Inflammatory macrophage (primary cell): ENCODE measurements at regions not wholly inside any gene's neighbourhood (a gene's known extent, or its start where the extent isn't known, plus 50 kb on each side); places are given as distances from the start of the nearest gene placed in this dataset.

ENCODE experiments used
- DNase-seq, 2 donors: peaks; one replicate each; pipeline ENCODE4 v3.0.0-alpha.2; 2020 to 2022

DNA sequence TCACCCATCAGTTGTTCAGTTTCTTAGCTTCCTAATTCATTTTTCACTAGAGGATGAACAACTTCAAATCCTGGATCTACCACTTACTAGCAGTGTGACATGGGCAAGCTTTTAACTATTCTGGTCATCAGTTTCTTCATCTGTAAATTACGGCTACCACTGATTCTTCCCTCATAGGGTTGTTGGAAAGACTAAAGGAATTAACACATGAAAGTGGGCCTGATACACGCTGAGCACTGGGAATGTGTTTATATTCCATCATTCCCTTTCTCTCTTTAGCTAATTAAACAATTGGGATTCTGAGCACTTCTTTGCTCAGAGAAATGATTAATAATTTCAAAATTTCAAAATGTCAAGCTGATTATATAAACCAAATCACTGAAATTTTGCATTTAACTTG lies 862.3 kb upstream of the GCFC2 start:
- no peak for DNase-seq

DNA sequence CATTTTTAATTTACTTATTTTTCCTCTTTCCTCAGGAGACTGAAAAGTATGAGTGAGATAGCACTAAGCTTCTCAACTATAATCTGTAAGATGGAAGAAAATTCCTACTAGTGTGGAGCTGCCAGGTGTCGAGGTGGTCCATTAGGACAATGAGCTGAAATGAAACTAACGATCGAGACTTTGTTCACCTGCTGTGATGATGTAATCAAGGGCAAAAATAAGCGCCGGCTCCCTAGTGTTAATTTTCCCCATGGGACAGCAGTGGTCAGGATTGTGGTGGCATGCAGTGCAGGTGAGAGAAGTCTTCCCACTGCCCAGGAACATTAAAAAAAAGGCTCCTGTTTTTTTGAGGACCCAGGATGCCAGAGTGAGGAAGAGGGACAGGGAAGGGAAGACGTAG lies 859.1 kb upstream of the GCFC2 start:
- DNase-seq = no peak

DNA sequence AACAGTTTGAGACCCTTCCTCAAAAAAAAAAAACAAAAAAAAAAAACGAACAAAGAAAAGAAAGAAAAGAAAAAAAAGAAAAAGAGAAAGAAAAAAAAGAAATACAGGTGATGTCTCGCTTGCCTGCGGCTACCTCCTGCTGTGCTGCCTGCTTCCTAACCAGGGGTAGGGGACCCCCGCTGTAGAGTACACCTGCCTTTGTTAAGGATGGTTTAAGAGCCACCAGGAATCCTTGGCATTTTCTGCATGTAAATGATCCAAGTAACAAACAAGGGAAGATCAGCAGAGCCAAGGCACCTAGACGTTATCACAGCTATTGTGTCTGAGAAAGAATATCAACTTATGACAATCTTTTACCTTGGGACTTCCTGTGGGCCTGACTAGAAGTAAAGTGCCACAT lies 856.8 kb upstream of the GCFC2 start:
- DNase-seq = no peak

DNA sequence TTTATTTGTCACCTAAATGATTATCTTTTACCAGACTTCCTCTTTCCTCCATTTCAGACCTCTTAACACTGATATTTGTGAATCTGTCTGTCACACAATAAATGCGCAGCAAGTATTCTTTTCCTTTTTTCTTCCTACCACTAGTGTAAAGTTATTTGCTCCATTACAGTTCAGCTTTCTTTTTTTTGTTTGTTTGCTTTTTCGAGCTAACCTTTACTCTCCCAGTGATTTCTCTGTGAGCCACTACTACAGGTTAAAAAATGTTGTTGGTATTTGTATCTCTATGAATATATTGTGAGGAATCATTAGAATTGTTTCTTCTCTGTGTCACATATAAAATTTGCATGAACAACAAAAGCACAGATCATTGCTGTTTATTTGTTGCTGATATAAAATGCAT lies 854.0 kb upstream of the GCFC2 start:
- no peak for DNase-seq

DNA sequence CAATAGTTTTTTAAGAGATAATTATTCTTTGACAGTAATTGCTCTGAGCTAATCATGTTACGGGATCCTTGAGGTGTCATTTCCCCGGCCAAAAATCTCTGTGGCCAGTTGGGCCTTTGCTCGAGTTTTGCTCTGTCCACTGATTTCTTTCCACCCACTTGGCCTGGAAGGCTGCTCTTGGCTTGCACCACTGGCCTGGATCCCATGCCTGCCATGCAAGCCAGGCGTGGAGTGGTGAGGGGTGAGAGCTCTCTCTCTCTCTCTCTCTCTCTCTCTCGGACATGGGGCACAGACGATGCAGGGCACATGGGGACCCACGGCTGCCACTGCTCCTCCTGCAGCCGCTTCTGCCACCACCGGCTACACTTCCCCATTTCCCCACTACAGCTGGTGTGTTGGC lies 853.0 kb upstream of the GCFC2 start:
- DNase-seq = no peak

DNA sequence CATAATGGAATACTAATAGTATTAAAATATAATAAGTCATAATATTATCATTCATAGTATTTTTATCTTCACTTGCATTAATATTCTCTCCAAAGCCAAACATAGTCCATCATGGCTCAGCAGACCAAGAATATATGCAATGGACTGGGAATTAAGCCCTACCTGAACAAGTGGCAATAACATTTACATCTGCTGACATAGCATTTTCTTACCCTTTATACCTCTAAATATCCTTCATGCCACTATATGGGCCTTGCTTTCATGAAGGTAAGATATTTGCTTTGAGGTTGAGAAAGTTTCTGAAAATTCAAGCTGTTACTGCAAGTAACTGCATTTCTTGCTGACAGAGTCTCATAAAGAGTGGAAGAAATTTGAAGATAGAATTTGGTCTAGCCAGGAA lies 847.4 kb upstream of the GCFC2 start:
- DNase-seq = no peak

DNA sequence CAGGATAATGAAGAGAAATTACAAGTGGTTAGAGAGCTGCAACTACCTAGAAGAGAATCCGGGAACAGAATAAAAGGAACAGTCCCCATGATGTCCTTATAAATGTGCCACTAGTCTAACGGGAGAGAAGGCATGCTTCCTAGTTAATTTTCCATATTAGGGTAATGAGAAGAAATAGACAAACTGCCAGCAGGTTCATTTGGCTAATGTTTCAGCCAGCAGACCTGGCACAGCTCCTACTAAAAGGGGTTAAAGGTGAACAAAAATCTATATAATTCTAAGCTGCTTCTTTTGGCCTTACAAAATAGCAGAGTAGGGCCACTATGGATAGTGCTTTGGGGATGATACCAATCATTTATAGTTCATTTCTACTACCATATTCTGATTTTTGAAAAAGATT lies 845.3 kb upstream of the GCFC2 start:
- DNase-seq = no peak

DNA sequence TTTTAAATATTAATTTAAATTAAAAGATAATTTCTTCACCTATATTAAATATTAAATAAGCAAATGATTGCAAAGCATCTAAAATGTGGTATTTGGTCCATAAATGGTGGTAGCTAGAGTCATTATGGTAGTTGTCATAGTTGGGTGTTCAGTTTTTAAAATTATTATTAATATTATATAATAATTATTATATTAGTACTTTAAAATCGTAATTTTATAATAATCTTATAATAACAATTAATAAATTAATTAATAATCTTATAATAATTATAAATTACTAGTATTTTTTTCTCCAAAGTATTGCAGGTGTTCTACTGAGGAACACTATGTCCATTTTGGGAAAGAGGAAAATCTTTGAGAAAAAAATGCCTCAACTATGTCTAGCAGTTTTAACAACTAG lies 835.5 kb upstream of the GCFC2 start:
- DNase-seq = no peak

DNA sequence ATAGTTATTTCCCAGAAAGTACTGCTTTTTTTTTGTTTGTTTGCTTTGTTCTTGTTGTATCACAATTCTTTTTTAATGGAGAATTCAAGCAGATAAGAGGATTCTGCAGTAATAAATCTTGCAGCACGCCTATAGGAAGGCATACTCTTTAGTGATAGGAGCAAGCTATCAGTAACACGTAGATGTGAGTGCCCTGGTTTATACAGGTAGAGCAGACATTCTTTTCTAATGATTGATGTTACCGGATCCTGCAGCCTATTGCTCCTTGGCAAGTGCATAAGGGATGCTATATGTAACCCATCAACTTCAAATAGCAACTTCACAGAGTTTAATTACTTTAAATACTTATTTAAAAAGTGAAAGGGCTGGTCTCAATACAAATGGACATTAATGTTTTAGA lies 834.2 kb upstream of the GCFC2 start:
- no peak for DNase-seq

DNA sequence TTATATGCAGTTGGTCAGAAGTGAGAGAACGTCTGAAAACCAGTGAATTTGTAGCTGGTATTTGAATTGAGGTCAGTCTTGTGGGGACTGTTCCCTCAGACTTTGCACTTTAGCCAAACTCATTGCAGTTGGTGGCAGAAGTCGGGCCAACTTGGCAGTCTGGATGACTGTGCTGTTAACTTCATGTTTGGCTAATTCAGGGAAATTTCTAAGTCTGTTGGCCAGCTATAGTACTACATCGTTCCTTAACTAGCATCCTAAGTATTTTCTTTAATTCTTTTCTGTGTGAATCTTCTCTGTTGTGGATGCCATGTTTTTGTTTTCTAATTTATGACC lies 806.8 kb upstream of the GCFC2 start:
- no peak for DNase-seq

DNA sequence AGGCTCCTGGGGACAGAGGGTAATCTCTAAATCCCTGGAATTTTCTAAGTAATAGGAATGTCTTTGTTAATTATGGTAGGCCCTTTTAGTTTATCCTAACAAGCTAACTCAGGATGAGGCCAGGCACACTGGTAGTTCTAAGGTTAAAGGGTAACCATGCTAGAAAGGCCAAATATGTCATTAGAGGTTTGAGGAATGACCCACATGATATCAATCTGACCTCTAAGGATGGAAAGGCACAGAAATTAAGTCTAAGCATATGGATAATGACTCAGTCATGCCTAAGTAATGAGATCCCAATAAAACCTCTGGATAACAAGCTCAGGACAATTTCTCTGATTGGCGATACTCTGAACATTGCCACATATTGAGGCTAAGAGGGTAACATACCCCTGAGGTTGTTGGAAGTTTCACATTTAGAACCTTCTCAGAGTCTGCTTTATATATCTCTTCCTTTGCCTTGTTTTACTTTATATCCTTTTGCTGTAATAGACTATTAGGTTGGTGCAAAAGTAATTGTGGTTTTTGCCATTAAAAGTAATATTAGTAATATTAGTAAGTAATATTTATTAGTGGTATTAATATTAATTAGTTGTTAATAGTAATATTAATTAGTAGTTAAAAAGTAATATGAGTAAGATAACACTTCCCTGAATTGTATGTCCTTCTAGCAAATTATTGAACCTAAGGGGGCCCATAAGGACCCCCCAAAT lies 806.3 kb upstream of the GCFC2 start:
- DNase-seq = no peak

DNA sequence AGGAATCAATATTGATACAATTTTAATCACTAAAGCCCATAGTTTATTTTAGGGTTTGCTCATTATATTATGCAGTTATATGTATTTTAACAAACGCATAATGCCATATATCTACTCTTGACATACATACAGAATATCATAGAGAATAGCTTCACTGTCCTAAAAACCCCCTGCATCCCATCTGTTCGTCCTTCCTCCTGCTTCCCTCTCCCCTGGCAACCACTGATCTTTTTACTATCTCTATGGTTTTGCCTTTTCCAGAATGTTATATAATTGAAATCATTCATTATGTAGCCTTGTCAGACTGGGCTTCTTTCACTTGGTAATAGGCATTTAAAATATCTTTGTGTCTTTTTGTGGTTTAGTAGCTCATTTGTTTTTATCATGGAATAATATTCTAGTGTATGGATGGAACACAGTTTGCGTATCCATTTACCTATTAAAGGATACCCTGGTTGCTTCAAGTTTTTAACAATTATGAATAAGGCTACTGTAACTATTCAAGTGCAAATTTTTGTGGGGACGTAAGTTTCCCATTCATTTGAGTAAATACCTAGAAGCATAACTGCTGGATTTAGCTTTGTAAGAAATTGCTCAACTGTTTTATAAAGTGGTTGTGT lies 801.6 kb upstream of the GCFC2 start:
- DNase-seq = no peak

DNA sequence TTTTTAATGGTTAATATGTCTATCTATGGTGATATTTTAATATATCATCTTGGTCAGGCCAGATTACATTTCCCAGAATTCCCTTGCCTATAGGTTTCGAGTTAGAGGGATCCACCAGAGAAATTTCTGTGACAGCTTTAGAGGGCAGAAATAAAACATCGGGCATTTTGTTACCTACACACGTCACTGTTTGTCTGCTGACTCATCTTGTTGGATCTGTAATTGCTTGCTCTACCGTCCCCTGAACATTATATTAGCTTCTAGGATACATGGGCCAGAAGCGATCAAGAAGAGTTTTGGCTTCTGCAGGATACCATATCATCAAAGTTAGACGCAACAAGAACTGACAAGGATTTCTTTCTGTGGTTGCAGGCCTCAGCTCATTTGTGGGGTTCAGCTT lies 795.8 kb upstream of the GCFC2 start:
- no peak for DNase-seq

DNA sequence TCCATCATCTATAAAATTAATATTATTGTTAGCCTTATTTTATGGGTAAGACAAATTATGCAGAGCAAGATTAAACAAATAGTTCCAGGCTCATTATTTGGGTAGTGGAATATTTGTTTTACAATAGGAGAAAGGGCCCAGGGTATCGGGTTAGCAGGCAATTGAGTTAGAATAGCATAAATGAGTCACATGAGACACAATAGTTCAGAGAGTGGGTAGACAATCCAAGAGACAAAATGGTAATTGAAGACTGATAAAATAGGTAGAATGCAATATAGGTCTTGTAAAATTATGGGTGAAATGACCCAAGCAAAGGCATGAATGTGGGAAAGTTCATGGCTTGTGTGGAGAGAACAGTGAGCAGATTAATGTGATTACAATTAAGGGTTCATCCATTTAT lies 790.9 kb upstream of the GCFC2 start:
- DNase-seq = no peak

DNA sequence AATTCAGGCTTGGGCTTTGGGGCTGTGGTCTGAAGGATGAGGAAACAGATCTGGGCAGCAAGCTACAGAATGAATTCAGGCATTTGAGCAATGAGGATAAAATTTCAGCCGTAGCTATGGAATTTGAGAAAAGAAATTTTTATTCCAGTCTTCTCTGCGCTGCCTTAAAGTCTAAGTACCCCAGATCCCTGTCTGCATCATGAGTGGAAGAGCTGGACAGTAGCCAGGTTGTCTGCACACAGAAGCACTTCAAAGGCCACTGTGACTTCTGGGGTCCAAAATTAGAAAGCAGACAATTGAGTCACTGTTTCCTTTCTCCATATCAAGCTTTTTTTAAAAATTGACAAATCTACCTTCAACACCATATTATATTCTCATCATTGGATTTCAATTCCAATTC lies 787.6 kb upstream of the GCFC2 start:
- no peak for DNase-seq

DNA sequence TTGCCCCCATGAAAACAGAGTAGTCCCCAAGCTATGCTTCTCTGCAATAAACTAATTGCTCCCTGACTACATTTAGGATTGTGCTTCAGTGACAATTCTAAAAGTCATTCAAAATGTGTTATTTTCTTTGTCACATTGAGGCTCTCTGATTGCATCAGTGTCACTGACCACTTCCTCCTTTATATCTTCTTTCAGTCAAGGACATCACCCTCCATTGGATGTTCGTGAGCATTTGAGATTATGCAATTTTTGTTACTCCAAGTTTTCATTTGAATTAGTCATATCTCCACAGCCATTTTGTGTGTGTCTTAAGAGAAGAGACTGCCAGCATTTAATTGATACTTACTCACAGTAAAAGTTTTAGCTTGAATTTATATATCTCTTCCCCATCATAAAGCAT lies 780.8 kb upstream of the GCFC2 start:
- peak in 1 of 2 donors; percentile 38 for DNase-seq

DNA sequence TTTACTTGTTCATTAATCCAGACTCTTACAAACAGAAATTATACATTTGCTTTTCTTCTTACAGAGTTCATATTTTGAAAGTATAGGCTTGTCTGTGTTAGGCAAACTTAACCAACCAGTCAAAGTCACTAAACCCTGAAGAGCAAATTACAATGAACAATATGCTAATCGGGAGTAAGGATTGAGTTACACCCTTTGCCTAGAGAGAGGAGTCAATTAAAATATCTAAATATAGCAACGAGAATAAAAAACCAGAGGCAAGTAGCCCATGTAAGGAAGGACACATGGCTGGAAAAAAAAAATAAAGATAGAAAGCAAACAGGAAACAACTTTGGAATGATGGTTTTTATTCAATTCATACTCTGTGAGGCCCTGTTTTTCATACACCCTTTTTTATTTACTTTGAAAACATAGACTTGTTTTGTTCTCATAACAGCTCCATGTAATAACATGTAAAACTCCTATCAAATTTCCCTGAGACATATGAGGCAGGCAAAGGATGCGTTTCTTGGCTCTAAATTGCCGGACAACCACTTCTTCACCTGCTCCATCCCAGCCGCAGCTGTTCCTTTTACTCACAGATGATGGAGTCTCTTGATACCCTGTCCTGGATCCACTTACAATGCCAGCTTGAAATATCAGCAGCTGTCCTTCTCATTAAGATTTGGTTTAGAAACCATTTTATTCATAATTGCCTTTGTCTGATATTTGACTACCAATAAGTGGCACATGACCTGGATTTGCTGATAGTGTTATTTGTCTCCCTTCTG lies 767.7 kb upstream of the GCFC2 start:
- no peak for DNase-seq

DNA sequence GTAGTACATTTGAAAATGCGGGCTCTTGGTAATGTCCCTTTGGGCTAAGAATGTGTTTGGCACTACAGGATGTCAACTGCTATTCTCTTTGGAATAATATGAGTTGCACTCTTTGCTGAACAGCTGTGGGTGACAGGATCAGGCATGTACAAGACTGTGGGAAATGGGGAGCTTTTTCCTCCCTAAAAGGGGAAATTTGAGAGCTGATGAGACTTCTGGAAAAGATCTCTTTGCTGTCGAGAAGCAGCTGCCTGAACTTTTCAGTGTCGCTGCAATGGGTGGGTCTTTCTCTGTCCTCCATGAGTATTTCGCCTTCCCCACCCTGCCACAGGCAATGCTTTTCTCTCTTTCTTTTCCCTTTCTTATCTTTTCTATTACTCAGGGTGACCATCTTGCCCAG lies 762.2 kb upstream of the GCFC2 start:
- DNase-seq = no peak

DNA sequence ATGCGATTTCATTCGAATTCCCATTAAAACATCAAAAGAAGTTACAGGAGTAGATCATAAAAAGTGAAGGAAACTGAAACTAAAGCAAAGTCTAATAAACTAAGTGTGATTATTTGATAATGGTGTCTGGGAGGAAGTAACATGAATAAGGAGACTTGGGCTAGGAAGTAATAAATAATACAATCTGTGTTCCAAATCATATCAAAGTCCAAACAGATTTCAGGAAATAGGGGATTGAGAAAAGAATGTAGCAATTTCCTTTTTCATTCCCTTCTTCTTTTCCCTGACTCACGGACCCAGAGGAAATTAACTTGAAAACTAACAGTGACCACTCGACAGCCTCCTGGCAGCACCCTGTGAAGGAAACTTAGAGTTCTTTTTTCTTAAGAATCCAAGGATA lies 758.4 kb upstream of the GCFC2 start:
- DNase-seq = no peak

DNA sequence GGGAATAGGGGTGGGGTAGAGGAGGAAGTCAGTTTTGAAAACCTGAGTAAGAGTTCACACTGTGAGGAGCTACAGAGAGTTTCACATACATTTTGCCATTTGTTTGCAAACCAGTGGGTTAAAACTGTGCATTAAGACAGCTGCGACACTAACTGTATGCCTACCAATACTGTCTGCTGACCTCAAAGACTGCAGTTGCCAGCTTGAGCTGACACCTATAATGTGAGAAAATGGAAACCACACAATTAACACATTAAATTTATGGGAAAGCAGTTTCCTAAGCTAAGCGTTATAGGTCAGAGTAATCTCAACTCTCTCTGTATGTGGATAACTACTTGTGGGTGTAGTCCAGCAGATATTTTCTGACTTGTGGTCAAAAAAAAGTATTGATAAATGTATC lies 756.6 kb upstream of the GCFC2 start:
- no peak for DNase-seq

DNA sequence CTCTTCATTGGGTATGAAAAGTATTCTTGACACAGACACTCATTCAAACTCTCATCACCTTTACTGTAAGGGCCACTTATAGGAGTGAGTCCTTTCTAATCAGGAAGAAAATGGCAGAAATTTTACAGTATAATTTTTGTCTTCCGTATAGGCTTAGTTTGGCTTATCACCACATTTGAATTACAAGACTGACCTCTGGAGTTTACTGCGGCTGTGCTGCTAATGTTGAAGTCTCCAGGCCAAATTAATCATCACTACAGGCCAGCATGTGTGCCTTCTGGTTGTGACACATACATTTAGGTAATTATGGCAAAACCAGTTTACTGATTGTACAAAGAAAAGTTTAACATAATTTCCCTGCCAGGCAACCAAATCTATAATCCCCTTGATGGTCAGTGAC lies 753.6 kb upstream of the GCFC2 start:
- DNase-seq = no peak

DNA sequence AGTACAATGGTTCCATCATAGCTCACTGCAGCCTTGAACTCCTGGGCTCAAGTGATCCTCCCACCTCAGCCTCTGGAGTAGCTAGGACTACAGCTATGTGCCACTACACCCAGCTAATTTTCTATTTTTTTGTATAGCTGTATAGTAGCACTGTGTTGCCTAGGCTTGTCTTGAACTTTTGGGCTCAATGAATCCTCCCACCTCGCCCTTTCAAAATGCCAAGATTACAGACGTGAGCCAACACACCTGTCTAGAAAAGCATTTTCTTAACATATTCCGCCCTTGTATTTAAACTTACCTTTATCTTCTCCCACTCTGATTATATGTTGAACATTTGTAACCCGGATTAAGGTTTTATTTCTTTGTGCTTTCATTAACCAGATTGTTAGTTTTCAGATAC lies 750.7 kb upstream of the GCFC2 start:
- DNase-seq = no peak

DNA sequence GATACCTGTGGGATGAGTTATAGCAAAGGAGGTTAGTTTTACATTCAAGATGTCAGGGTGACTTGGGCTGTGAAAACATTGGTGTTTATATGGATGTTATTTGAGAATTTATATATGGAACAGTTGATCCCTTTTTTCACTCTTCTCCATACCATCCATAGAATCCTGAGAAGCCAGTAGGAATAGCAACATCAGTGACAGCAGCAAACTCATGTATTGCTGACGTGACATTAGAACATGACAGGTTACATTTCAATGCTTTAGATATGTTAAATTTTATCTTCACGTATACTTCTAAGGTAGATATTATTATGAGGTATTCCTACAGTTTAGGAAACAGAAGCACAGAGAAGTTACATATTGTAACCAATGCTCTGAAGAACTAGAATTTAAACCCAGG lies 745.2 kb upstream of the GCFC2 start:
- DNase-seq = no peak

DNA sequence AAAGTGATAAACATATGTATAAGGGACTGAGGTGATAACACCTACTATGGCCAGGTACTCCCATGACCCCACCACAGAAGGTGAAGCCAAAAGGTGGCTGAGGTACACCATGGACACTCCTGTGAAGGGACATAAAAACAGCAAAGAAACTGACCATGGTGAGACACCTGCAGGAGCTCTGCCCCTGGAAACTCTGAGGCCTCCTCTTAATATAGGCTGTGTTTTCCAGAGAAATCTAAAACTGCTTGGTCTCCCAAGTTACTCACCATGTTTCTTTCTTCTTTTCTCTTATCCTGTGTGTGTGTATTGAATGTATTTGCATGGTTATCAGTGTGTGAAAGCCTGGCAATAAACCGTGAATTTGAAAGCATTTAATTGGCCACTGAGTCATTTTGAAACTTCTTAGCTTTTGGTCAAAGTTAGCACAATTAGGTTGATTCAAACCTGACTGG lies 739.3 kb upstream of the GCFC2 start:
- no peak for DNase-seq
